RWPE2 (cell line): ENCODE measurements at regions not wholly inside any gene's neighbourhood (a gene's known extent, or its start where the extent isn't known, plus 50 kb on each side); places are given as distances from the start of the nearest gene placed in this dataset.

Experiments
- ATAC-seq: fragments of 200-7000 bp; cut with Tn5 transposase; 3 replicates; pipeline ENCODE4 v1.9.1; 2021; ENCODE audit warnings: low read depth
- DNase-seq: peaks from one replicate; pipeline ENCODE4 v3.0.0-alpha.2; 2020; ENCODE audit warnings: low spot score
- H3K27ac ChIP-seq: fragments of 450-650 bp; 2 replicates; pipeline ENCODE4 v1.5.1; 2017; ENCODE audit warnings: mild to moderate bottlenecking; ENCODE audit not compliant: poor library complexity, severe bottlenecking
- H3K27me3 ChIP-seq: fragments of 250-450 bp; sonication (Bioruptor Pico); 2 replicates; pipeline ENCODE4 v1.5.1; 2021; ENCODE audit warnings: mild to moderate bottlenecking, moderate library complexity; ENCODE audit not compliant: insufficient read depth, poor library complexity, severe bottlenecking
- H3K36me3 ChIP-seq: fragments of 250-450 bp; sonication (Bioruptor Pico); 2 replicates; pipeline ENCODE4 v1.5.1; 2020; ENCODE audit warnings: low read depth, mild to moderate bottlenecking, moderate library complexity
- H3K4me1 ChIP-seq: fragments of 250-450 bp; sonication (Bioruptor Pico); 2 replicates; pipeline ENCODE4 v1.5.1; 2021; ENCODE audit warnings: mild to moderate bottlenecking, moderate library complexity; ENCODE audit not compliant: insufficient read depth, poor library complexity, severe bottlenecking
- H3K4me3 ChIP-seq: fragments of 250-450 bp; sonication (Bioruptor Pico); 2 replicates; pipeline ENCODE4 v1.5.1; 2021; ENCODE audit warnings: mild to moderate bottlenecking, moderate library complexity; ENCODE audit not compliant: severe bottlenecking
- H3K9me3 ChIP-seq: fragments of 250-450 bp; sonication (Bioruptor Pico); 2 replicates; pipeline ENCODE4 v1.5.1; 2021; ENCODE audit warnings: mild to moderate bottlenecking, moderate library complexity; ENCODE audit not compliant: severe bottlenecking
- CTCF ChIP-seq: fragments of 450-650 bp; IDR thresholded peaks from one replicate; pipeline ENCODE4 v1.5.1; 2017; ENCODE audit warnings: mild to moderate bottlenecking, moderate library complexity; ENCODE audit not compliant: poor library complexity, severe bottlenecking

- no peak for TF ChIP-seq CTCF
- Histone ChIP-seq H3K4me1 (no peaks in the 10 kb centered on the region), H3K9me3 (no peaks in the 10 kb centered on the region), H3K36me3 (no peaks in the 10 kb centered on the region), H3K4me3 (no peak overlapping the region), H3K27ac (no peak overlapping the region), H3K27me3 (no peaks in the 10 kb centered on the region)
- 0 out of 3 replicates have a peak, but pooled peaks have one; percentile 40 for ATAC-seq
- no peak for DNase-seq
These were observed 135.2 kb upstream of the RBMS1 start for GRCh38 chr2:160628811-160629210.

- no peak for DNase-seq
- no peaks in the 10 kb centered on the region for H3K36me3 ChIP-seq
- TF ChIP-seq CTCF, result no peak
- no peaks in the 10 kb centered on the region for H3K27me3 ChIP-seq
- no peak overlapping the region for H3K4me3 ChIP-seq
- ATAC-seq, result no peak
- H3K27ac ChIP-seq, result no peak overlapping the region
- no peaks in the 10 kb centered on the region for H3K4me1 ChIP-seq
- no peaks in the 10 kb centered on the region for H3K9me3 ChIP-seq
These were observed 137.4 kb upstream of the RBMS1 start for GRCh38 chr2:160630801-160631590.

DNA sequence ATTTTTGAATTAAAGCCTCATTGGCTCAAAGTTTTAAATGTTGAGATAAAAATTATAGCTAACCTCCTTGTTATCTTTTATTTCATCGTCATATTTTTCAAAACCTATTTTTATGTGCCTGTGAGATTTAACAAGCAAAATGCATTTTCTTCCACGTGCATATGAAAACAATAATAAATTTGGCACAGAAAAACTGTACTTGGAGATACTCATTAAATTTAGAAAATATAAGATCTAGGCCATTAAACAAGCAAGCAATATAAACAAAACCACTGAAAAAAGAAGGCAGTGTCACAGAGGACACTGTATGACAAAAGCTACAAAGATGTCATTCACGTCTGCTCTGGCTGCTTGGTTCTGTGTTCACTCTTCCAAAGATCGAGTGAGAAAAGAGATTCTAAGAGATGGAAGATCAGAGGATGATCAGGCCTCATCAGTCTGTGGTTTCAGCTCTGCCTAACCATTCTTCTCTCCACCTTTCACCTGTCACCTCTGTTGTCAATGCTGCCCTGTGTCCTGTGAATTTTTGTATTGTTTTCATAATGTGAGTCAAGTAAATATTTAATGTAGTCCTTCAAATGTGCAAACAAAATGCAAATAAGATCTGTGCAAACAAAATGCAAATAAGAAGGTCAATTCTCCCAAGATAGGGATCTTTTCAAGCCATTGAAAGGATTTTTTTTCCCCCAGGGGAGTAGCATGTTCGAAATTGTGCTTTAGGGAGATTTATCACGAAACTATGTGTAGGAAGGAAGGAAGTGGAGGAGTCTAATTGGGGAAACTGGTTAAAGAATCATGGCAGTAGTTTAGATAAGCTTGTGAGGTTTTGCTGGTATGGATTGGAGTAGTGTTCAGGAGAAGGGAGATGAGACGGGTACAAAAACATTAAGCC lies 138.7 kb upstream of the RBMS1 start:
- Histone ChIP-seq H3K36me3 (no peaks in the 10 kb centered on the region), H3K27me3 (no peaks in the 10 kb centered on the region), H3K9me3 (no peaks in the 10 kb centered on the region), H3K4me3 (no peak overlapping the region), H3K27ac (no peak overlapping the region), H3K4me1 (no peaks in the 10 kb centered on the region)
- DNase-seq (no peak), ATAC-seq (no peak)
- no peak for TF ChIP-seq CTCF

GRCh38 chr2:160634436-160634835 lies 140.8 kb upstream of the RBMS1 start:
- Histone ChIP-seq H3K9me3 (no peaks in the 10 kb centered on the region), H3K27ac (no peak overlapping the region), H3K27me3 (no peaks in the 10 kb centered on the region), H3K4me1 (no peaks in the 10 kb centered on the region), H3K36me3 (no peaks in the 10 kb centered on the region), H3K4me3 (no peak overlapping the region)
- TF ChIP-seq CTCF, result no peak
- no peak for ATAC-seq
- DNase-seq, result no peak
